CD8-positive, alpha-beta memory T cell (primary cell): ENCODE measurements at regions not wholly inside any gene's neighbourhood (a gene's known extent, or its start where the extent isn't known, plus 50 kb on each side); places are given as distances from the start of the nearest gene placed in this dataset.

Experiments
- CTCF ChIA-PET: fragments of 350-600 bp; sonication (Branson Sonifier 250); formaldehyde crosslinking; loops from one replicate; lab custom pipeline; 2021; ENCODE audit warnings: antibody characterized with exemption; lab: Charles Lee
- POLR2A ChIA-PET: fragments of 350-600 bp; sonication (Branson Sonifier 250); formaldehyde crosslinking; loops from one replicate; lab custom pipeline; 2021; ENCODE audit warnings: antibody characterized with exemption; lab: Charles Lee
- DNase-seq, 5 donors: peaks; one replicate each; pipeline versions ENCODE4 v3.0.0 to v3.0.0-alpha.2; 2020 to 2022; ENCODE audit warnings: mixed read lengths in 1 of 5
- H3K27ac ChIP-seq: one replicate; pipeline ENCODE4 v1.7.0; 2013; ENCODE audit warnings: low read depth, mild to moderate bottlenecking, low read length, moderate library complexity
- H3K27me3 ChIP-seq: 2 replicates; pipeline ENCODE4 v1.7.0; 2013; ENCODE audit warnings: low read length, mild to moderate bottlenecking; ENCODE audit not compliant: insufficient read depth, poor library complexity, severe bottlenecking
- H3K36me3 ChIP-seq: 2 replicates; pipeline ENCODE4 v1.7.0; 2013; ENCODE audit warnings: mild to moderate bottlenecking, low read length, moderate library complexity; ENCODE audit not compliant: insufficient read depth
- H3K4me1 ChIP-seq: 2 replicates; pipeline ENCODE4 v1.7.0; 2013; ENCODE audit warnings: mild to moderate bottlenecking, low read length, moderate library complexity; ENCODE audit not compliant: insufficient read depth
- H3K4me3 ChIP-seq: 2 replicates; pipeline ENCODE4 v1.7.0; 2013; ENCODE audit warnings: mild to moderate bottlenecking, low read length
- H3K9me3 ChIP-seq: 2 replicates; pipeline ENCODE4 v1.7.0; 2013; ENCODE audit warnings: mild to moderate bottlenecking, low read length
- H3K27ac Mint-ChIP-seq, 8 donors: one replicate each; pipeline ENCODE4 v1.8.0; 2020 to 2021; ENCODE audit warnings: mixed read lengths in 8 of 8, mild to moderate bottlenecking in 6 of 8, inconsistent platforms in 3 of 8, moderate library complexity in 3 of 8
- H3K27me3 Mint-ChIP-seq, 2 donors: one replicate each; pipeline ENCODE4 v1.8.0; 2020 to 2021; ENCODE audit warnings: mixed read lengths in 2 of 2, mild to moderate bottlenecking in 1 of 2, moderate library complexity in 1 of 2
- H3K36me3 Mint-ChIP-seq, 3 donors: one replicate each; pipeline ENCODE4 v1.8.0; 2020 to 2021; ENCODE audit warnings: mixed read lengths in 3 of 3, inconsistent platforms in 1 of 3, mild to moderate bottlenecking in 1 of 3
- H3K4me1 Mint-ChIP-seq, 3 donors: one replicate each; pipeline ENCODE4 v1.8.0; 2020 to 2021; ENCODE audit warnings: mixed read lengths in 3 of 3, inconsistent platforms in 1 of 3, mild to moderate bottlenecking in 1 of 3
- H3K4me3 Mint-ChIP-seq, 7 donors: one replicate each; pipeline ENCODE4 v1.8.0; 2020 to 2021; ENCODE audit warnings: mixed read lengths in 7 of 7, mild to moderate bottlenecking in 6 of 7, moderate library complexity in 4 of 7, inconsistent platforms in 2 of 7
- H3K9me3 Mint-ChIP-seq, 5 donors: one replicate each; pipeline ENCODE4 v1.8.0; 2020 to 2022; ENCODE audit warnings: mixed read lengths in 5 of 5, mild to moderate bottlenecking in 3 of 5, moderate library complexity in 2 of 5, inconsistent platforms in 1 of 5

- ChIA-PET CTCF (no interaction called here), POLR2A (no interaction called here)
- Mint-ChIP-seq H3K4me3 (no peak overlapping the region), H3K36me3 (no peaks in the 10 kb centered on the region), H3K27me3 (peaks cover 3 to 5% of the 10 kb centered on the region in 2 donors), H3K4me1 (no peaks in the 10 kb centered on the region), H3K27ac (no peak overlapping the region), H3K9me3 (no peaks in the 10 kb centered on the region)
- Histone ChIP-seq H3K36me3 (no peaks in the 10 kb centered on the region), H3K27me3 (no peaks in the 10 kb centered on the region), H3K4me1 (no peaks in the 10 kb centered on the region), H3K9me3 (no peaks in the 10 kb centered on the region), H3K4me3 (no peak overlapping the region), H3K27ac (no peak overlapping the region)
- DNase-seq: no peak
These were observed 171.8 kb upstream of the MAD2L1 start for GRCh38 chr4:120238277-120238973.

- Histone ChIP-seq H3K4me1 (no peaks in the 10 kb centered on the region), H3K9me3 (no peaks in the 10 kb centered on the region), H3K36me3 (no peaks in the 10 kb centered on the region), H3K27me3 (no peaks in the 10 kb centered on the region), H3K4me3 (no peak overlapping the region), H3K27ac (no peak overlapping the region)
- Mint-ChIP-seq H3K27me3 (peaks cover 0 to 2% of the 10 kb centered on the region in 2 donors), H3K36me3 (peaks cover 0 to 1% (median 0%) of the 10 kb centered on the region in 3 donors), H3K4me1 (no peaks in the 10 kb centered on the region), H3K9me3 (no peaks in the 10 kb centered on the region), H3K27ac (no peak overlapping the region), H3K4me3 (no peak overlapping the region)
- DNase-seq: no peak
- CTCF ChIA-PET: no interaction called here
- POLR2A ChIA-PET: no interaction called here
These were observed 170.2 kb upstream of the MAD2L1 start for GRCh38 chr4:120236873-120237272.

GRCh38 chr4:120232050-120232449, 165.4 kb upstream of the MAD2L1 start:
- Histone ChIP-seq H3K36me3 (no peaks in the 10 kb centered on the region), H3K27me3 (no peaks in the 10 kb centered on the region), H3K4me1 (no peaks in the 10 kb centered on the region), H3K9me3 (no peaks in the 10 kb centered on the region), H3K4me3 (no peak overlapping the region), H3K27ac (no peak overlapping the region)
- peak overlapping the region in 1 of 8 donors; percentile 43 for H3K27ac Mint-ChIP-seq
- H3K4me3 Mint-ChIP-seq: no peak overlapping the region
- H3K27me3 Mint-ChIP-seq: peaks cover 0 to 15% of the 10 kb centered on the region in 2 donors
- H3K4me1 Mint-ChIP-seq: no peaks in the 10 kb centered on the region
- peaks cover 0 to 1% (median 0%) of the 10 kb centered on the region in 3 donors for H3K36me3 Mint-ChIP-seq
- POLR2A ChIA-PET: no interaction called here
- CTCF ChIA-PET: no interaction called here
- no peaks in the 10 kb centered on the region for H3K9me3 Mint-ChIP-seq
- DNase-seq: no peak

GRCh38 chr4:120228086-120228485, 161.4 kb upstream of the MAD2L1 start:
- ChIA-PET CTCF (no interaction called here), POLR2A (no interaction called here)
- H3K4me1 ChIP-seq: no peaks in the 10 kb centered on the region
- H3K9me3 Mint-ChIP-seq: no peaks in the 10 kb centered on the region
- no peaks in the 10 kb centered on the region for H3K4me1 Mint-ChIP-seq
- no peak overlapping the region for H3K4me3 ChIP-seq
- H3K36me3 ChIP-seq: no peaks in the 10 kb centered on the region
- peaks cover 0 to 15% of the 10 kb centered on the region in 2 donors for H3K27me3 Mint-ChIP-seq
- H3K27me3 ChIP-seq: no peaks in the 10 kb centered on the region
- DNase-seq: no peak
- H3K27ac ChIP-seq: no peak overlapping the region
- no peaks in the 10 kb centered on the region for H3K36me3 Mint-ChIP-seq
- H3K4me3 Mint-ChIP-seq: no peak overlapping the region
- H3K27ac Mint-ChIP-seq: no peak overlapping the region
- no peaks in the 10 kb centered on the region for H3K9me3 ChIP-seq

GRCh38 chr4:120227554-120227953, 160.9 kb upstream of the MAD2L1 start:
- H3K36me3 Mint-ChIP-seq: no peaks in the 10 kb centered on the region
- CTCF ChIA-PET: no interaction called here
- H3K36me3 ChIP-seq: no peaks in the 10 kb centered on the region
- H3K9me3 Mint-ChIP-seq: peaks cover 0 to 4% (median 0%) of the 10 kb centered on the region in 5 donors
- peaks cover 1 to 15% of the 10 kb centered on the region in 2 donors for H3K27me3 Mint-ChIP-seq
- H3K4me3 Mint-ChIP-seq: no peak overlapping the region
- H3K4me1 Mint-ChIP-seq: no peaks in the 10 kb centered on the region
- no peaks in the 10 kb centered on the region for H3K9me3 ChIP-seq
- H3K27ac Mint-ChIP-seq: no peak overlapping the region
- DNase-seq: no peak
- H3K27me3 ChIP-seq: no peaks in the 10 kb centered on the region
- H3K4me1 ChIP-seq: no peaks in the 10 kb centered on the region
- no peak overlapping the region for H3K4me3 ChIP-seq
- no peak overlapping the region for H3K27ac ChIP-seq
- POLR2A ChIA-PET: no interaction called here

GRCh38 chr4:120225527-120225926, 158.9 kb upstream of the MAD2L1 start:
- H3K36me3 Mint-ChIP-seq: no peaks in the 10 kb centered on the region
- no peaks in the 10 kb centered on the region for H3K9me3 ChIP-seq
- ChIA-PET POLR2A (no interaction called here), CTCF (no interaction called here)
- no peaks in the 10 kb centered on the region for H3K4me1 ChIP-seq
- H3K9me3 Mint-ChIP-seq: peaks cover 0 to 7% (median 0%) of the 10 kb centered on the region in 5 donors
- no peaks in the 10 kb centered on the region for H3K27me3 ChIP-seq
- H3K36me3 ChIP-seq: no peaks in the 10 kb centered on the region
- DNase-seq: no peak
- H3K4me3 ChIP-seq: no peak overlapping the region
- H3K4me1 Mint-ChIP-seq: no peaks in the 10 kb centered on the region
- no peak overlapping the region for H3K4me3 Mint-ChIP-seq
- H3K27ac ChIP-seq: no peak overlapping the region
- peak overlapping the region in 1 of 8 donors; percentile 41 for H3K27ac Mint-ChIP-seq
- H3K27me3 Mint-ChIP-seq: peaks cover 1 to 12% of the 10 kb centered on the region in 2 donors

- Histone ChIP-seq H3K4me3 (no peak overlapping the region), H3K4me1 (no peaks in the 10 kb centered on the region), H3K27me3 (no peaks in the 10 kb centered on the region), H3K36me3 (no peaks in the 10 kb centered on the region), H3K27ac (no peak overlapping the region), H3K9me3 (no peaks in the 10 kb centered on the region)
- no peak for DNase-seq
- ChIA-PET CTCF (no interaction called here), POLR2A (no interaction called here)
- no peak overlapping the region for H3K4me3 Mint-ChIP-seq
- peaks cover 0 to 1% of the 10 kb centered on the region in 2 donors for H3K27me3 Mint-ChIP-seq
- H3K36me3 Mint-ChIP-seq: no peaks in the 10 kb centered on the region
- no peak overlapping the region for H3K27ac Mint-ChIP-seq
- H3K9me3 Mint-ChIP-seq: peaks cover 0 to 21% (median 0%) of the 10 kb centered on the region in 5 donors
- no peaks in the 10 kb centered on the region for H3K4me1 Mint-ChIP-seq
These were observed 152.3 kb upstream of the MAD2L1 start for GRCh38 chr4:120218981-120219380.

GRCh38 chr4:120215350-120215749, 148.7 kb upstream of the MAD2L1 start:
- POLR2A ChIA-PET: no interaction called here
- no peaks in the 10 kb centered on the region for H3K36me3 Mint-ChIP-seq
- no peak overlapping the region for H3K4me3 Mint-ChIP-seq

More at GRCh38 chr4:120215350-120215749, 148.7 kb upstream of the MAD2L1 start:
- Histone ChIP-seq H3K9me3 (no peaks in the 10 kb centered on the region), H3K4me3 (no peak overlapping the region), H3K36me3 (no peaks in the 10 kb centered on the region), H3K27ac (no peak overlapping the region), H3K4me1 (no peaks in the 10 kb centered on the region), H3K27me3 (no peaks in the 10 kb centered on the region)
- H3K27ac Mint-ChIP-seq: no peak overlapping the region
- CTCF ChIA-PET: no interaction called here
- H3K9me3 Mint-ChIP-seq: peaks cover 0 to 14% (median 0%) of the 10 kb centered on the region in 5 donors
- DNase-seq: no peak
- H3K27me3 Mint-ChIP-seq: peaks cover 0 to 6% of the 10 kb centered on the region in 2 donors
- no peaks in the 10 kb centered on the region for H3K4me1 Mint-ChIP-seq
